Esophagus squamous epithelium (tissue), 4 donors: ENCODE measurements at regions not wholly inside any gene's neighbourhood (a gene's known extent, or its start where the extent isn't known, plus 50 kb on each side); places are given as distances from the start of the nearest gene placed in this dataset.

ENCODE experiments used
- POLR2A ChIP-seq, 4 donors: fragments of 450-650 bp; IDR thresholded peaks; one replicate each; pipeline ENCODE4 v1.6.1; 2017; ENCODE audit warnings: antibody characterized with exemption in 4 of 4, mild to moderate bottlenecking in 4 of 4, moderate library complexity in 3 of 4
- TF ChIP-seq, protein P1 (sequence below), 6 experiments: fragments of 450-650 bp in 4 of 6; fragments of 200-600 bp in 2 of 6; sonication (generic) in 2 of 6; IDR thresholded peaks; one replicate each; pipeline ENCODE4 v1.5.1; 2016 to 2019; ENCODE audit warnings: antibody characterized with exemption in 6 of 6, mild to moderate bottlenecking in 4 of 6, moderate library complexity in 4 of 6

DNA sequence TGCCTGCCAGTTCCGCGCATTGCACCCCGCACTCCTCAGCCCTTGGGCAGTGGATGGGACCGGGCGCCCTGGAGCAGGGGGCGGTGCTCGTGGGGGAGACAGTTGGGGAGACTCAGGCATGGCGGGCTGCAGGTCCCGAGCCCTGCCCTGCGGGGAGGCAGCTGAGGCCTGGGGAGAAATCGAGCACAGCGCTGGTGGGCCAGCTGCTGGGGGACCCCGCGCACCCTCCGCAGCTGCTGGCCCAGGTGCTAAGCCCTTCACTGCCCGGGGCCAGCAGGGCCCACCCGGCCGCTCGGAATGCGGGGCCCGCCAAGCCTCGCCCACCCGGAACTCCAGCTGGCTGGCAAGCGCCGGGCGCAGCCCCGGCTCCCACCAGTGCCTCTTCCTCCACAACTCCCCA lies 488.8 kb upstream of the CHST9 start:
- no peak for TF ChIP-seq POLR2A (IDR thresholded peaks at IDR 0.05)
- TF ChIP-seq, protein P1, sequence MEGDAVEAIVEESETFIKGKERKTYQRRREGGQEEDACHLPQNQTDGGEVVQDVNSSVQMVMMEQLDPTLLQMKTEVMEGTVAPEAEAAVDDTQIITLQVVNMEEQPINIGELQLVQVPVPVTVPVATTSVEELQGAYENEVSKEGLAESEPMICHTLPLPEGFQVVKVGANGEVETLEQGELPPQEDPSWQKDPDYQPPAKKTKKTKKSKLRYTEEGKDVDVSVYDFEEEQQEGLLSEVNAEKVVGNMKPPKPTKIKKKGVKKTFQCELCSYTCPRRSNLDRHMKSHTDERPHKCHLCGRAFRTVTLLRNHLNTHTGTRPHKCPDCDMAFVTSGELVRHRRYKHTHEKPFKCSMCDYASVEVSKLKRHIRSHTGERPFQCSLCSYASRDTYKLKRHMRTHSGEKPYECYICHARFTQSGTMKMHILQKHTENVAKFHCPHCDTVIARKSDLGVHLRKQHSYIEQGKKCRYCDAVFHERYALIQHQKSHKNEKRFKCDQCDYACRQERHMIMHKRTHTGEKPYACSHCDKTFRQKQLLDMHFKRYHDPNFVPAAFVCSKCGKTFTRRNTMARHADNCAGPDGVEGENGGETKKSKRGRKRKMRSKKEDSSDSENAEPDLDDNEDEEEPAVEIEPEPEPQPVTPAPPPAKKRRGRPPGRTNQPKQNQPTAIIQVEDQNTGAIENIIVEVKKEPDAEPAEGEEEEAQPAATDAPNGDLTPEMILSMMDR (IDR thresholded peaks at IDR 0.05): no peak
